RWPE2 (cell line): ENCODE measurements at regions not wholly inside any gene's neighbourhood (a gene's known extent, or its start where the extent isn't known, plus 50 kb on each side); places are given as distances from the start of the nearest gene placed in this dataset.

Source experiments
- ATAC-seq: fragments of 200-7000 bp; cut with Tn5 transposase; 3 replicates; pipeline ENCODE4 v1.9.1; 2021; ENCODE audit warnings: low read depth
- DNase-seq: peaks from one replicate; pipeline ENCODE4 v3.0.0-alpha.2; 2020; ENCODE audit warnings: low spot score
- H3K27ac ChIP-seq: fragments of 450-650 bp; 2 replicates; pipeline ENCODE4 v1.5.1; 2017; ENCODE audit warnings: mild to moderate bottlenecking; ENCODE audit not compliant: poor library complexity, severe bottlenecking
- H3K27me3 ChIP-seq: fragments of 250-450 bp; sonication (Bioruptor Pico); 2 replicates; pipeline ENCODE4 v1.5.1; 2021; ENCODE audit warnings: mild to moderate bottlenecking, moderate library complexity; ENCODE audit not compliant: insufficient read depth, poor library complexity, severe bottlenecking
- H3K36me3 ChIP-seq: fragments of 250-450 bp; sonication (Bioruptor Pico); 2 replicates; pipeline ENCODE4 v1.5.1; 2020; ENCODE audit warnings: low read depth, mild to moderate bottlenecking, moderate library complexity
- H3K4me1 ChIP-seq: fragments of 250-450 bp; sonication (Bioruptor Pico); 2 replicates; pipeline ENCODE4 v1.5.1; 2021; ENCODE audit warnings: mild to moderate bottlenecking, moderate library complexity; ENCODE audit not compliant: insufficient read depth, poor library complexity, severe bottlenecking
- H3K4me3 ChIP-seq: fragments of 250-450 bp; sonication (Bioruptor Pico); 2 replicates; pipeline ENCODE4 v1.5.1; 2021; ENCODE audit warnings: mild to moderate bottlenecking, moderate library complexity; ENCODE audit not compliant: severe bottlenecking
- H3K9me3 ChIP-seq: fragments of 250-450 bp; sonication (Bioruptor Pico); 2 replicates; pipeline ENCODE4 v1.5.1; 2021; ENCODE audit warnings: mild to moderate bottlenecking, moderate library complexity; ENCODE audit not compliant: severe bottlenecking
- TF ChIP-seq, protein P1 (sequence below): fragments of 450-650 bp; IDR thresholded peaks from one replicate; pipeline ENCODE4 v1.5.1; 2017; ENCODE audit warnings: mild to moderate bottlenecking, moderate library complexity; ENCODE audit not compliant: poor library complexity, severe bottlenecking

DNA sequence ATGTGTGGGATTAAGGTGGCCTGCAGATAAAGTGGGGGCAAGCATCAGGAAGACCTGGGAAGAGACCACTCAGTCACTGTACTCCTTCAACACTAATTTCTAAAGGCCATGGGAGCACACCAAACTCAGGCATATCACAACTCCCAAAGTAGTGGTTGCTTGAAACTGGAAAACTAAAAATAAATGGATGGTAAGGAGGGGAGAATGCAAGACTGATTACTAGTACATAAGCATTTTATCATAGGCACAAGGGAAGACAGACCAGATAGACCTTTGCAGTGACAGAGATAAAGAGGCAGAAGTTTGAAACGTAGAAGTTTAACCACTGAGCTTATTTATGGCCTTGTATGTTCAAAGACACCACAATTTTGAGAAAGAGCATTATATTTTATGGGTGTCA is 1098.1 kb upstream of the CELF4 start:
- H3K9me3 ChIP-seq = no peaks in the 10 kb centered on the region
- no peaks in the 10 kb centered on the region for H3K4me1 ChIP-seq
- no peak overlapping the region for H3K27ac ChIP-seq
- DNase-seq = no peak
- TF ChIP-seq, protein P1, sequence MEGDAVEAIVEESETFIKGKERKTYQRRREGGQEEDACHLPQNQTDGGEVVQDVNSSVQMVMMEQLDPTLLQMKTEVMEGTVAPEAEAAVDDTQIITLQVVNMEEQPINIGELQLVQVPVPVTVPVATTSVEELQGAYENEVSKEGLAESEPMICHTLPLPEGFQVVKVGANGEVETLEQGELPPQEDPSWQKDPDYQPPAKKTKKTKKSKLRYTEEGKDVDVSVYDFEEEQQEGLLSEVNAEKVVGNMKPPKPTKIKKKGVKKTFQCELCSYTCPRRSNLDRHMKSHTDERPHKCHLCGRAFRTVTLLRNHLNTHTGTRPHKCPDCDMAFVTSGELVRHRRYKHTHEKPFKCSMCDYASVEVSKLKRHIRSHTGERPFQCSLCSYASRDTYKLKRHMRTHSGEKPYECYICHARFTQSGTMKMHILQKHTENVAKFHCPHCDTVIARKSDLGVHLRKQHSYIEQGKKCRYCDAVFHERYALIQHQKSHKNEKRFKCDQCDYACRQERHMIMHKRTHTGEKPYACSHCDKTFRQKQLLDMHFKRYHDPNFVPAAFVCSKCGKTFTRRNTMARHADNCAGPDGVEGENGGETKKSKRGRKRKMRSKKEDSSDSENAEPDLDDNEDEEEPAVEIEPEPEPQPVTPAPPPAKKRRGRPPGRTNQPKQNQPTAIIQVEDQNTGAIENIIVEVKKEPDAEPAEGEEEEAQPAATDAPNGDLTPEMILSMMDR = no peak
- no peak for ATAC-seq
- no peaks in the 10 kb centered on the region for H3K27me3 ChIP-seq
- H3K4me3 ChIP-seq = no peak overlapping the region
- H3K36me3 ChIP-seq = no peaks in the 10 kb centered on the region

DNA sequence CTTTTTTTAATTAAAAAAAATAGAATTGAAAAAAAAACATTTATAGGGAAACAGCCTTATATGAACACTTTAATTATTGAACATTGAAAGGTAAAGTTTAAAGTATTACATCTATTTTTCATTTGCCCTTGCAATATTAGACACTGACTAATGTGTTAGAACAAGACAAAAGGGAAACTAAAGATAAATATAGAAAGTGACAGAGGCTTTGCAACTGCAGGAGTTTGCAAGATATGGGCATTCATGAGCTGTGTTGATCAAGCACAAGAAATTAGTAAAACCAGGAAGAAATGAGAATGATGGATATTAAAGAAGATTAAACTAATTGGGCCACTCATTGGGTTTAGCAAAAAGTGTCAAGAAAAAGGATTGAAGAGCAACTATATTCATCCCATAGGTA is 1097.7 kb upstream of the CELF4 start:
- Histone ChIP-seq H3K4me1 (no peaks in the 10 kb centered on the region), H3K9me3 (no peaks in the 10 kb centered on the region), H3K27ac (no peak overlapping the region), H3K4me3 (no peak overlapping the region), H3K36me3 (no peaks in the 10 kb centered on the region), H3K27me3 (no peaks in the 10 kb centered on the region)
- DNase-seq (no peak), ATAC-seq (no peak)
- TF ChIP-seq, protein P1 = no peak

DNA sequence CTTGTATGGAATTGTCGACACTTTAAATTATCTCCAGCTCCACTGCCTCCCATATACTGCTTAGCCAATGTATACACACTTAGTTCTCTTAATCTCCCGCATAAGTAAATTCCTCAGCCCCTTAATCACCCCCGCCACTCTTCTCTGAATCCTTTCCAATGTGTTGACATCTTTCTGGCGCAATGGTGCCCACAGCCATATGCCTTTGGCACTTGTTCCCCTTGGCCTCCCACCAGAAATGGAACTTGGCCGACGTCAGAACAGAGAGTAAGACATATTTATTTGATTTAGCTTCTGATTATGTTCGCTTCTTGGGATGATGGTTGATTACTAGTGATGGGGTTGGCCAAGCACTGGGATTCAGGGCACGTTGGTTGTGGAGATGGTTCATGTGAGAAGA is 1089.3 kb upstream of the CELF4 start:
- DNase-seq (no peak), ATAC-seq (no peak)
- Histone ChIP-seq H3K27me3 (no peaks in the 10 kb centered on the region), H3K27ac (no peak overlapping the region), H3K4me1 (no peaks in the 10 kb centered on the region), H3K4me3 (no peak overlapping the region), H3K9me3 (no peaks in the 10 kb centered on the region), H3K36me3 (no peaks in the 10 kb centered on the region)
- TF ChIP-seq, protein P1 = no peak

DNA sequence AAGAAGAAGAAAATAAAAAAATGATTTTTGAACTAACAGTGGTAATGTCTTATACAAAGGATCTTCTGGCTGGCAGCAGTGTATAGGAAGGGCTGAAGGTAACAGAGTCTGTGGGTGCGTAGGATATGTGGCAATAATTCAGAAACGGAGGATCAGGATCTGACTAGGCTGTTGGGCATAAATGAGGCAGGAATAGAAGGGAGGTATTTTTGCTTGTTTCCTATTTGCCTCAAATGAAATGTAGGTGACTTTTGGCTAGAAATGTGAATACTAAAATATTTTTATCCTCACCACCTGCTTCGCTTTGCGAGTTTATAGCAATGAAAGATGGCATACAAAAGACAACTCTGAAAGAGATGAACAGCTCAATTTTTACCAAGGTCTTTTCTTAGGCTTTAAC is 1086.1 kb upstream of the CELF4 start:
- H3K4me1 ChIP-seq = no peaks in the 10 kb centered on the region
- no peak for DNase-seq
- TF ChIP-seq, protein P1 = no peak
- no peak overlapping the region for H3K4me3 ChIP-seq
- no peak overlapping the region for H3K27ac ChIP-seq
- no peaks in the 10 kb centered on the region for H3K9me3 ChIP-seq
- no peaks in the 10 kb centered on the region for H3K36me3 ChIP-seq
- H3K27me3 ChIP-seq = peaks cover 4% of the 10 kb centered on the region
- no peak for ATAC-seq

DNA sequence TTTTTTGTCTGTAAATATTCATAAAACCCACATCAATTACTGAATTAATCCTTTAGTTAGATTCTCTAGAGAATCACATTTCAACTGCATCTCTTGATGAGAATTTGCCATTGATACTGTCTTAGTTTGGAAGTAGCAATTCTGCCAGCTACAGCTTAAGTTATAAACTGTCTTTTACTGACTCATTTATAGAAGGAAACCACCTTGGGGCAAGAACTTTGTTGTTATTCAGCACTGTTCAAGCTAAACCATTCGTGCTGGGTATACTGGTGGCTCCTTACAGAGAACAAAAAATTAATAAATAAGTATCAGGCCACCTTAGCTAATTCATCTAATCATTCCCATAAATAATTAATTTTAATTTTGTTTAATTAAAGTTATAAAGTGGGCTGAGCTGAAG is 1082.6 kb upstream of the CELF4 start:
- TF ChIP-seq, protein P1 = no peak
- peaks cover 4% of the 10 kb centered on the region for H3K27me3 ChIP-seq
- no peaks in the 10 kb centered on the region for H3K9me3 ChIP-seq
- ATAC-seq = no peak
- no peak overlapping the region for H3K4me3 ChIP-seq
- no peaks in the 10 kb centered on the region for H3K4me1 ChIP-seq
- H3K36me3 ChIP-seq = no peaks in the 10 kb centered on the region
- DNase-seq = no peak
- no peak overlapping the region for H3K27ac ChIP-seq
